Loucy (cell line): ENCODE measurements at regions not wholly inside any gene's neighbourhood (a gene's known extent, or its start where the extent isn't known, plus 50 kb on each side); places are given as distances from the start of the nearest gene placed in this dataset.

Experiments
- EZH2phosphoT487 ChIP-seq: fragments of 200-600 bp; IDR thresholded peaks from 2 replicates; pipeline ENCODE4 v1.6.1; 2018; ENCODE audit warnings: antibody characterized with exemption, mild to moderate bottlenecking, moderate library complexity, borderline replicate concordance
- TF ChIP-seq, protein P1 (sequence below): fragments of 200-600 bp; sonication (generic); conservative IDR thresholded peaks from 2 replicates; pipeline ENCODE4 v1.5.1; 2014; ENCODE audit warnings: mild to moderate bottlenecking, antibody characterized with exemption, low read length

DNA sequence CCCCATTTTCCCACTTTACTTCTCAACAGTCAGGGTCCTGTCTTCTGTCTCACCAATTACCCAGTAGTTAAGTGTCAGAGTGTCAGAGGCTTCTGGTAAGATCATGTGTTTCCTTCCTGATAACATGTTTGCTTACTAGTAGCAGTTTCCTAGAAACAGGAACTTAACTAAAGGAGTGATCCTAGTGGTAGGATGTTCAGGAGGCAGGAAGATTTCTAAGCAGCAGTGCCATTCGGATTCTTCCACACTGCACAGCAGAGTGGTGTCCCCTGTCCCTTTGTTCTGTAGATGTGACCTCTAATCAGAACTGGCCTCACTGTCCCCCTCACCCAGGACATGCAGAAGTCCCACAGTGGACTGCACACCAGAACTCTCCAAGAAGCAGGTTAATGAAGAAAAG, 221.8 kb upstream of the OSR1 start:
- TF ChIP-seq, protein P1, sequence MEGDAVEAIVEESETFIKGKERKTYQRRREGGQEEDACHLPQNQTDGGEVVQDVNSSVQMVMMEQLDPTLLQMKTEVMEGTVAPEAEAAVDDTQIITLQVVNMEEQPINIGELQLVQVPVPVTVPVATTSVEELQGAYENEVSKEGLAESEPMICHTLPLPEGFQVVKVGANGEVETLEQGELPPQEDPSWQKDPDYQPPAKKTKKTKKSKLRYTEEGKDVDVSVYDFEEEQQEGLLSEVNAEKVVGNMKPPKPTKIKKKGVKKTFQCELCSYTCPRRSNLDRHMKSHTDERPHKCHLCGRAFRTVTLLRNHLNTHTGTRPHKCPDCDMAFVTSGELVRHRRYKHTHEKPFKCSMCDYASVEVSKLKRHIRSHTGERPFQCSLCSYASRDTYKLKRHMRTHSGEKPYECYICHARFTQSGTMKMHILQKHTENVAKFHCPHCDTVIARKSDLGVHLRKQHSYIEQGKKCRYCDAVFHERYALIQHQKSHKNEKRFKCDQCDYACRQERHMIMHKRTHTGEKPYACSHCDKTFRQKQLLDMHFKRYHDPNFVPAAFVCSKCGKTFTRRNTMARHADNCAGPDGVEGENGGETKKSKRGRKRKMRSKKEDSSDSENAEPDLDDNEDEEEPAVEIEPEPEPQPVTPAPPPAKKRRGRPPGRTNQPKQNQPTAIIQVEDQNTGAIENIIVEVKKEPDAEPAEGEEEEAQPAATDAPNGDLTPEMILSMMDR, result no peak
- no peak for TF ChIP-seq EZH2phosphoT487
